ENCODE measurements at regions not wholly inside any gene's neighbourhood (a gene's known extent, or its start where the extent isn't known, plus 50 kb on each side); places are given as distances from the start of the nearest gene placed in this dataset.

DNA sequence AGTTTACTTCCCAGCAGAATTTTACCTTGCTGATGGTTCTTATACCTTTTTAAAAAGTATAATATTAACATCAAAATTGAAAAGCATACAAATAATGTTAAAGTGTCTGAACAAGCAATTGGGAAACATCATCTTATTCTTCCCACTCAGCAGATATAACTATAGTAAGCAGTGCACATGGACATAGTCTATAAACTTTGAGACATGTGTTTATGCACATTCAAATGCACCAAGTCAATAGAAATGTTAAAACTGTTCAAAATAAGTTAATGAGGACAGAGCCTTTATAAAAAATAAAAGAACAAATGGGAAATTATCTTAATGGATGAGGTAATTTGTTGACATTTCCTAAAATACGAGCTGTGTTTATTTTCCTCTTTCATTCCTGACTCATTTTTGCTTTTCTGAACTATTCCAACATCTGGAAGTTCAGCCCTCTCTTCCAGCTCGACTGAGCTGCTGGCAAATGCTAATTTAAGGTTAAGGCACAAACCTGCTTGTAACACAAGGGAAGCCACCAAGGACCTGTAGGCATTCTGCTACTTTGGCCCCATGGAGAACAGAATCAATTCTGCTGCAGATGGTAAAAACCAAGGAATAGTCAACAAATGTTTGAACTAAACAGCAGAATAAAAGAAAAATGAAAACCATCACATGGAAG is 110.3 kb upstream of the MAP3K4 start:
- TF ChIP-seq, protein P1, sequence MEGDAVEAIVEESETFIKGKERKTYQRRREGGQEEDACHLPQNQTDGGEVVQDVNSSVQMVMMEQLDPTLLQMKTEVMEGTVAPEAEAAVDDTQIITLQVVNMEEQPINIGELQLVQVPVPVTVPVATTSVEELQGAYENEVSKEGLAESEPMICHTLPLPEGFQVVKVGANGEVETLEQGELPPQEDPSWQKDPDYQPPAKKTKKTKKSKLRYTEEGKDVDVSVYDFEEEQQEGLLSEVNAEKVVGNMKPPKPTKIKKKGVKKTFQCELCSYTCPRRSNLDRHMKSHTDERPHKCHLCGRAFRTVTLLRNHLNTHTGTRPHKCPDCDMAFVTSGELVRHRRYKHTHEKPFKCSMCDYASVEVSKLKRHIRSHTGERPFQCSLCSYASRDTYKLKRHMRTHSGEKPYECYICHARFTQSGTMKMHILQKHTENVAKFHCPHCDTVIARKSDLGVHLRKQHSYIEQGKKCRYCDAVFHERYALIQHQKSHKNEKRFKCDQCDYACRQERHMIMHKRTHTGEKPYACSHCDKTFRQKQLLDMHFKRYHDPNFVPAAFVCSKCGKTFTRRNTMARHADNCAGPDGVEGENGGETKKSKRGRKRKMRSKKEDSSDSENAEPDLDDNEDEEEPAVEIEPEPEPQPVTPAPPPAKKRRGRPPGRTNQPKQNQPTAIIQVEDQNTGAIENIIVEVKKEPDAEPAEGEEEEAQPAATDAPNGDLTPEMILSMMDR (IDR thresholded peaks at IDR 0.05): no peak
- no peak for TF ChIP-seq POLR2A (IDR thresholded peaks at IDR 0.05)
